Muscle of leg (tissue), 3 donors: ENCODE measurements at regions not wholly inside any gene's neighbourhood (a gene's known extent, or its start where the extent isn't known, plus 50 kb on each side); places are given as distances from the start of the nearest gene placed in this dataset.

Experiments used
- DNase-seq: peaks from one replicate; pipeline ENCODE4 v3.0.0; 2013
- H3K27ac ChIP-seq: one replicate; pipeline ENCODE4 v1.5.1; 2013; ENCODE audit warnings: mild to moderate bottlenecking, low read length, control low read depth
- H3K27me3 ChIP-seq: one replicate; pipeline ENCODE4 v1.6.1; 2013; ENCODE audit warnings: low read length; ENCODE audit not compliant: control insufficient read depth, insufficient read depth
- H3K36me3 ChIP-seq: one replicate; pipeline ENCODE4 v1.6.1; 2013; ENCODE audit warnings: low read length; ENCODE audit not compliant: control insufficient read depth, insufficient read depth
- H3K4me1 ChIP-seq: one replicate; pipeline ENCODE4 v1.6.1; 2013; ENCODE audit warnings: low read length; ENCODE audit not compliant: control insufficient read depth, insufficient read depth
- H3K4me3 ChIP-seq: one replicate; pipeline ENCODE4 v1.5.1; 2013; ENCODE audit warnings: low read length, control low read depth
- H3K9me3 ChIP-seq: replicated peaks from 2 replicates; pipeline ENCODE4 v1.6.1; 2013; ENCODE audit warnings: low read depth, low read length; ENCODE audit not compliant: control insufficient read depth
- WGBS: methylation state at CpG from one replicate; pipeline ENCODE4 v1.1.5; 2013; ENCODE audit warnings: missing lambda C conversion rate; ENCODE audit not compliant: insufficient coverage; 5-methylcytosine and 5-hydroxymethylcytosine counted together

GRCh38 chr20:59400708-59401107 lies 100.3 kb downstream of the EDN3 start:
- H3K9me3 ChIP-seq = no peaks in the 10 kb centered on the region
- no peak overlapping the region for H3K4me3 ChIP-seq
- no peaks in the 10 kb centered on the region for H3K36me3 ChIP-seq
- peaks cover 31% of the 10 kb centered on the region for H3K27me3 ChIP-seq
- no peak overlapping the region for H3K27ac ChIP-seq
- WGBS = 67% methylated on average over 4 of the region's 9 CpGs
- peaks cover 70% of the 10 kb centered on the region for H3K4me1 ChIP-seq
- no peak for DNase-seq

GRCh38 chr20:59402681-59403080 lies 102.3 kb downstream of the EDN3 start:
- peak overlapping the region; percentile 69 for H3K27ac ChIP-seq
- no peaks in the 10 kb centered on the region for H3K36me3 ChIP-seq
- peak overlapping the region; percentile 24 for H3K4me3 ChIP-seq
- peak; percentile 89 for DNase-seq
- peaks cover 36% of the 10 kb centered on the region for H3K27me3 ChIP-seq
- 0% methylated on average over 5 of the region's 9 CpGs for WGBS
- H3K4me1 ChIP-seq = peaks cover 71% of the 10 kb centered on the region
- no peaks in the 10 kb centered on the region for H3K9me3 ChIP-seq

GRCh38 chr20:59403261-59403961 lies 103.0 kb downstream of the EDN3 start:
- DNase-seq = peak; percentile 75
- Histone ChIP-seq H3K9me3 (no peaks in the 10 kb centered on the region), H3K4me3 (peak overlapping the region; percentile 28), H3K27ac (peak overlapping the region; percentile 82), H3K27me3 (peaks cover 36% of the 10 kb centered on the region), H3K36me3 (no peaks in the 10 kb centered on the region), H3K4me1 (peaks cover 66% of the 10 kb centered on the region)
- WGBS = 4% methylated on average over 46 of the region's 46 CpGs

- peaks cover 60% of the 10 kb centered on the region for H3K4me1 ChIP-seq
- H3K27ac ChIP-seq = peak overlapping the region; percentile 82
- H3K9me3 ChIP-seq = no peaks in the 10 kb centered on the region
- H3K36me3 ChIP-seq = no peaks in the 10 kb centered on the region
- DNase-seq = no peak
- H3K27me3 ChIP-seq = peaks cover 34% of the 10 kb centered on the region
- H3K4me3 ChIP-seq = peak overlapping the region; percentile 28
- WGBS = 29% methylated on average over 6 of the region's 9 CpGs
Measured at GRCh38 chr20:59403962-59404314, 103.5 kb downstream of the EDN3 start.

GRCh38 chr20:59404749-59405148 lies 104.3 kb downstream of the EDN3 start:
- H3K4me1 ChIP-seq = peaks cover 54% of the 10 kb centered on the region
- peak overlapping the region; percentile 82 for H3K27ac ChIP-seq
- H3K36me3 ChIP-seq = no peaks in the 10 kb centered on the region
- DNase-seq = no peak
- H3K4me3 ChIP-seq = peak overlapping the region; percentile 8
- WGBS = 25% methylated on average over 5 of the region's 12 CpGs
- H3K9me3 ChIP-seq = no peaks in the 10 kb centered on the region
- peaks cover 33% of the 10 kb centered on the region for H3K27me3 ChIP-seq

- Histone ChIP-seq H3K4me3 (peak overlapping the region; percentile 8), H3K27me3 (peaks cover 30% of the 10 kb centered on the region), H3K36me3 (no peaks in the 10 kb centered on the region), H3K27ac (peak overlapping the region; percentile 82), H3K9me3 (no peaks in the 10 kb centered on the region), H3K4me1 (peaks cover 53% of the 10 kb centered on the region)
- peak; percentile 92 for DNase-seq
- WGBS = 33% methylated on average over 6 of the region's 15 CpGs
Measured at GRCh38 chr20:59405226-59406200, 105.1 kb downstream of the EDN3 start.

- H3K27me3 ChIP-seq = peaks cover 28% of the 10 kb centered on the region
- DNase-seq = peak; percentile 84
- H3K27ac ChIP-seq = peak overlapping the region; percentile 82
- H3K36me3 ChIP-seq = no peaks in the 10 kb centered on the region
- H3K4me1 ChIP-seq = peaks cover 58% of the 10 kb centered on the region
- no peak overlapping the region for H3K4me3 ChIP-seq
- H3K9me3 ChIP-seq = no peaks in the 10 kb centered on the region
- 65% methylated on average over 4 of the region's 4 CpGs for WGBS
Measured at GRCh38 chr20:59406446-59406845, 106.0 kb downstream of the EDN3 start.

- Histone ChIP-seq H3K27me3 (peaks cover 4% of the 10 kb centered on the region), H3K36me3 (no peaks in the 10 kb centered on the region), H3K4me3 (no peak overlapping the region), H3K4me1 (peaks cover 59% of the 10 kb centered on the region), H3K9me3 (peaks cover 4% of the 10 kb centered on the region), H3K27ac (peak overlapping the region; percentile 76)
- WGBS = 52% methylated on average over 13 of the region's 17 CpGs
- DNase-seq = peak; percentile 48
Measured at GRCh38 chr20:59411170-59411569, 110.8 kb downstream of the EDN3 start.

- DNase-seq = no peak
- peak overlapping the region; percentile 76 for H3K27ac ChIP-seq
- no peaks in the 10 kb centered on the region for H3K36me3 ChIP-seq
- peaks cover 3% of the 10 kb centered on the region for H3K27me3 ChIP-seq
- H3K4me1 ChIP-seq = peaks cover 56% of the 10 kb centered on the region
- H3K4me3 ChIP-seq = no peak overlapping the region
- 62% methylated on average over 5 of the region's 7 CpGs for WGBS
- H3K9me3 ChIP-seq = peaks cover 4% of the 10 kb centered on the region
Measured at GRCh38 chr20:59411589-59411988, 111.2 kb downstream of the EDN3 start.

- Histone ChIP-seq H3K27me3 (no peaks in the 10 kb centered on the region), H3K27ac (peak overlapping the region; percentile 76), H3K4me3 (no peak overlapping the region), H3K9me3 (peaks cover 4% of the 10 kb centered on the region), H3K4me1 (peaks cover 55% of the 10 kb centered on the region), H3K36me3 (no peaks in the 10 kb centered on the region)
- 54% methylated on average over 3 of the region's 6 CpGs for WGBS
- peak; percentile 70 for DNase-seq
Measured at GRCh38 chr20:59412181-59412580, 111.8 kb downstream of the EDN3 start.
